HG02678 (cell line): ENCODE measurements at regions not wholly inside any gene's neighbourhood (a gene's known extent, or its start where the extent isn't known, plus 50 kb on each side); places are given as distances from the start of the nearest gene placed in this dataset.
"Not testable (repeated sequence)": the region's sequence is repeated elsewhere in the genome, so short reads cannot be mapped to it uniquely, and the experiment has no call there.

Experiments used
- ATAC-seq: cut with Tn5 transposase; IDR thresholded peaks from one replicate; pipeline ENCODE4 v1.9.1; 2021; ENCODE audit warnings: mild to moderate bottlenecking, moderate library complexity; ENCODE audit not compliant: unreplicated experiment

- ATAC-seq = no peak
These were observed 51.9 kb upstream of the TBL1XR1 start for GRCh38 chr3:177249203-177249602.

- no peak for ATAC-seq
These were observed 52.9 kb upstream of the TBL1XR1 start for GRCh38 chr3:177250151-177250550.

GRCh38 chr3:177251755-177252154 lies 54.5 kb upstream of the TBL1XR1 start:
- ATAC-seq = no peak

- ATAC-seq = no peak
These were observed 59.7 kb upstream of the TBL1XR1 start for GRCh38 chr3:177257006-177257405.

GRCh38 chr3:177257625-177258024 lies 60.3 kb upstream of the TBL1XR1 start:
- no peak for ATAC-seq

GRCh38 chr3:177262396-177262795 lies 65.1 kb upstream of the TBL1XR1 start:
- no peak for ATAC-seq

GRCh38 chr3:177263615-177264368 lies 66.5 kb upstream of the TBL1XR1 start:
- ATAC-seq = no peak

- not testable (repeated sequence) for ATAC-seq
These were observed 74.7 kb upstream of the TBL1XR1 start for GRCh38 chr3:177271811-177272501.

- no peak for ATAC-seq
These were observed 80.7 kb upstream of the TBL1XR1 start for GRCh38 chr3:177278016-177278415.

- ATAC-seq = no peak
These were observed 82.0 kb upstream of the TBL1XR1 start for GRCh38 chr3:177279118-177279815.

- ATAC-seq = no peak
These were observed 84.2 kb upstream of the TBL1XR1 start for GRCh38 chr3:177281292-177282118.

- ATAC-seq = no peak
These were observed 84.9 kb upstream of the TBL1XR1 start for GRCh38 chr3:177282119-177282655.

- ATAC-seq = no peak
These were observed 86.7 kb upstream of the TBL1XR1 start for GRCh38 chr3:177283983-177284382.

GRCh38 chr3:177284383-177284881 lies 87.2 kb upstream of the TBL1XR1 start:
- ATAC-seq = no peak

GRCh38 chr3:177286034-177286433 lies 88.8 kb upstream of the TBL1XR1 start:
- no peak for ATAC-seq

- no peak for ATAC-seq
These were observed 89.9 kb upstream of the TBL1XR1 start for GRCh38 chr3:177287231-177287630.

- no peak for ATAC-seq
These were observed 93.4 kb upstream of the TBL1XR1 start for GRCh38 chr3:177290633-177291032.

- ATAC-seq = no peak
These were observed 96.9 kb upstream of the TBL1XR1 start for GRCh38 chr3:177294221-177294620.

- ATAC-seq = no peak
These were observed 97.8 kb upstream of the TBL1XR1 start for GRCh38 chr3:177295116-177295515.

- ATAC-seq = no peak
These were observed 102.0 kb upstream of the TBL1XR1 start for GRCh38 chr3:177299250-177299649.
